HG02642 (cell line): ENCODE measurements at regions not wholly inside any gene's neighbourhood (a gene's known extent, or its start where the extent isn't known, plus 50 kb on each side); places are given as distances from the start of the nearest gene placed in this dataset.
"Not testable (repeated sequence)": the region's sequence is repeated elsewhere in the genome, so short reads cannot be mapped to it uniquely, and the experiment has no call there.

Experiments used
- ATAC-seq: cut with Tn5 transposase; IDR thresholded peaks from one replicate; pipeline ENCODE4 v1.9.1; 2021; ENCODE audit warnings: mild to moderate bottlenecking; ENCODE audit not compliant: unreplicated experiment, poor library complexity

DNA sequence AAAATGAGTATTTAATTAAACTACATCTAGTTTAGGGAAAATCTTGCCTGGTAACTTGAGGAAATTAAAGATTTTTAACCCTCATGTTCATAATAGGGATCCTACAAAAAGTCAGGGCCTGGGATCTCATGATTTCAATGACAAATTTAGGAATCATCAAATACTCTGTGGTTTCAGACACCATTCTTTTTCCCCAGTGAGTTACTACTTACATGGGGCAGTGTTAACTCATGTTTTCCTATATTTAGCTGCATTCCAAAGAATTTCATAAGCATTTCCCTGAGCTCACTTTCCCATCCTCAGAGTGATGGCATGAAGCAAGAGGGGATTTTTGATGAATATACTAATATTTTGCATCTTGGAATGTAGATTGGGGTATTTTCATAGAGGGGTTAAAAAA lies 321.7 kb downstream of the CENPW start:
- no peak for ATAC-seq

GRCh38 chr6:126662966-126663365 lies 323.1 kb downstream of the CENPW start:
- ATAC-seq, result no peak

DNA sequence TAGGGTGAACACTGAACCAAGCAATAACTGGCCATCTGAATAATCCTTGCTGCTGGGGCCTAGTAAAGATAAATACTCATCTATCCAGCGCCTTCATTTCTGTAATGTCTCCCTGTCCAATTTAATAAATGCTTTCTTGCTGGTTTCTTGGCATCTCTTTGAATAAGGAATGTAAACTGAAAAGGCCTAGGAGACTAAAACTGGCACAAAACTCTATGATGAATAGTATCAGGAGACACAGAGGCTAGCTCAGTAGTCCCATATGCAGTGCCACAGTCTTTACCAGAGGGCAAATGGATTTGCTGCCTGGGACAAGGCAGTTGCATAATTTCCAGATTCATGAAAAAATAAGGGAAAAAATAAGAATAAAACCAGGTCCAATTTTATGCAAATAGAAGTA lies 324.4 kb downstream of the CENPW start:
- ATAC-seq, result no peak

GRCh38 chr6:126665551-126665950 lies 325.6 kb downstream of the CENPW start:
- ATAC-seq, result no peak

GRCh38 chr6:126667071-126667470 lies 327.2 kb downstream of the CENPW start:
- no peak for ATAC-seq

- ATAC-seq, result no peak
Measured at GRCh38 chr6:126667728-126668127, 327.8 kb downstream of the CENPW start.

DNA sequence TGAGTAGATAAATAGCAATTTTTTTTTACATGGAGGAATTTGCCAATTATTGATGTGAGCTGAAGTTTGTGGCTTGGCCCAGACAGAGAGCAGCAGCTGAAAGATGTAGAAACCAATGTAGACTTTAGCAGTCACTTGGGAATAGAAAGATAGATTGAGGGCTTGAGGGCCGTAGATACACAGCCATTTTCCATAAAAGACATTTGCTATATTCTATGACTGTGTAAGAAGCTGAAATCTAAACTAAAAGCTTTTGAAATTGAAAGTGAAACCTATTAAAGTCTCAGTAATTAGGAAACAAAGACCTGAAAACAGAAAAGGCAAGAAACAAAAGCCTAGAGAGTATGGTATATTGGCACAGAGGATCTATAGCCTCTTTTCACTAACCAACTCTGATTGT lies 332.7 kb downstream of the CENPW start:
- peak; percentile 86 for ATAC-seq

GRCh38 chr6:126673749-126674148 lies 333.8 kb downstream of the CENPW start:
- not testable (repeated sequence) for ATAC-seq

- no peak for ATAC-seq
Measured at GRCh38 chr6:126682440-126682839, 342.5 kb downstream of the CENPW start.

- no peak for ATAC-seq
Measured at GRCh38 chr6:126685182-126685581, 345.3 kb downstream of the CENPW start.

- ATAC-seq, result no peak
Measured at GRCh38 chr6:126696921-126697693, 357.2 kb downstream of the CENPW start.

GRCh38 chr6:126698732-126699240 lies 358.9 kb downstream of the CENPW start:
- no peak for ATAC-seq

DNA sequence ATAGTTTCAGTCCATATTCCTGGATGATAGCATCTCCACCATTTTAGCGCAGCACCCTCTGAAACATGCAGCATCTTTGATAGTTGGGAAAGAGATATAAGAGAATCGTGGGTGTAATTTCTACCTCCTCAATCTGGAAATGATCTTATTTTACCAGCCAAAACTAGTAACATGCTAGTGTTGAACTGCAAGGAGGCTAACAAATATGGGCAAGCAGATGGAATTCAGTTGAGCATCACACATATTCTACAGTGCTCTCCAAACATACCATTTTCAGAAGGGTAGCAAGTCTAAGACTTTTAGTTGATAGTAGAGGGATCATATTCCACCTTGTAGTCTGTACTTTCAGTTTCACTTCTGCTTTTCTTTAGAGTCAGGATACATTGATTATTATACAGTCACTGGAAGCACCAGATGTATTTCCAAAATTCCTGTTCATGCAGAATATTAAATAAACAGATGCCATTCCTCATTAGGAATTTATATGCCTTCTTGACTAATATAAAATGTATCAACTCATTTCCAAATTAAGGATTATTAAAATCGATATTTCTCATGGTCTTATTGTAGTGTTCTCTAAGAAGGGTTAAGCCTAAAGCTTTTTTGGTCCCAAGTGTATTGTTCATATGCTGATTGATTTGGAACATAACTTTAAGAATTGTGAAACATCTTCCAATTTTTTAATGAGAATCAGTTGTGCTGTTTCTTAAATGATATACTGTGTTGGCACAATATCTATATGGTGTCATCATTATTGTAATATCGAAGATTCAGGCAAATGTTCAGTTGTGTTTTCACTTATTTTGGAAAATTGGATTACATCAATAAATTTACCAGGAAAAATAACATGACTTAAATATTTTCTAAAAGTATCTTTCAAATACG lies 362.0 kb downstream of the CENPW start:
- ATAC-seq, result no peak

DNA sequence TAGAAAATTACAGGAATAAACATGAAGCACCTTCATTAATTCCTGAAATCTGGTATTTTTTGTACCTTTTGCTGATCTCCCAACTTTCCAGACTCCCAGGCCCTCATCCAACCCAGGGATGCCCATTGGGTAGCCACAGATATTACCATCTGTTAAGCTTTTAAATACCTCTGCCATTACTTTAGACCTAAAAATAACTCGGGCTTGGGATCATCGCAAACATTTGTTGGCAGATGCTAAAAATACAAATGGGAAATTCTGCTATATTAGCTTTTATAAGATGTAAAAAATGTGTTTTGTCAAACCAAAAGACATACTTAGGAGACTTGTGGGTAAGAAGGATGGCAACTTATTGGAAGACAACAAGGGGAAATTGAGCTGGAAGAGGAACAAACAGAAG lies 376.1 kb downstream of the CENPW start:
- no peak for ATAC-seq

- ATAC-seq, result no peak
Measured at GRCh38 chr6:126716826-126717509, 377.1 kb downstream of the CENPW start.

DNA sequence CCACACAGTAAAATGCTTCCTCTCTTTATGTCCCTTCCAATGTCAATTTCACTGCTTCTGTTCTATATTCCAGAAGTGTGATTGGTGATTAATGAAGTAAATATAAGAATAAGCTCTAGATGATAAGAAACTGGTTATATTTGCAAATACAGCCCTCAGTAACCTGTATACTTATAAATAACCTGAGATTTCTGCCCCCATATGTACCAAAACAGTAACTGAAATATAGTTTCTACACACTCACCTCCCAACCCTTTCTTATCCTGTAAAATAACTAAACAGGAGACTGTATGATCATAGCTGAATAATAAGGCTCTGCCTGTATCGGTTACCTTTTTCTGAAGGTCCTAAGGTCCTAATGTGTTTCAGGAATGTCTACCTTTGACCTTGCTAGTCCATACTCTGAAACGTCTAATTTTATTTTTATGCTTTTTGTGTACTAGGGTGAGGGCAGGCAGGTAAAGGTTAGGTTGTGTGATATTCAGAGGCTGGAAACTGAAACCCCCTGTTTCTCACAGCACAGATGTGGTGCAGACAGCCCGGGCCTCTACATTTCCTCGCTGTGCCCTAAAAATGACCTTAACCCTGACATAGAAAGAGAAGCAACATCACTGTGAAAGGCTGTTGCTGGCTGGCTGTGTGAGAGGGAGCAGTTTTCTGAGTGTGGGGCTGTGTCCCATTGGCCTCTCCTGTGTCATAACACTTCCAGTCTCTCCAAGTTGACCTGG lies 378.8 kb downstream of the CENPW start:
- peak; percentile 84 for ATAC-seq

DNA sequence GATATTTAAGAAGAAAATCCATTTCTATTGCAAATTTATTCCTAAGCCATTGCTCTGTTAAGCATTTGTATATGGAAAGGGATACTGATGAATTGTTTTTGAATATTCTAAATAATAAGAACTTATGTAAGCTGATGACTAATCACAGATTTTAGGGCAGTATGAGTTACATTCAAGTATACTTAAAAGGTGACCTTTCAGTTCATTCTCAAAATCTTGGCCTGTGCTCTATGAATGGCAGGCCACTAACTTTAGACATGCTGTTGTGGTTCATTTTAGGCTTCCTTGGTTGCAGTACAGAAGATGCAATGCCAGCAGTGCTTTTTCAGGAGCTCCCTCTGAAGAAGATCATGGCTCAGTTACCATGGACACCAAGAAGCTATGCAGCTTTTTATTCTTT lies 380.4 kb downstream of the CENPW start:
- ATAC-seq, result no peak

DNA sequence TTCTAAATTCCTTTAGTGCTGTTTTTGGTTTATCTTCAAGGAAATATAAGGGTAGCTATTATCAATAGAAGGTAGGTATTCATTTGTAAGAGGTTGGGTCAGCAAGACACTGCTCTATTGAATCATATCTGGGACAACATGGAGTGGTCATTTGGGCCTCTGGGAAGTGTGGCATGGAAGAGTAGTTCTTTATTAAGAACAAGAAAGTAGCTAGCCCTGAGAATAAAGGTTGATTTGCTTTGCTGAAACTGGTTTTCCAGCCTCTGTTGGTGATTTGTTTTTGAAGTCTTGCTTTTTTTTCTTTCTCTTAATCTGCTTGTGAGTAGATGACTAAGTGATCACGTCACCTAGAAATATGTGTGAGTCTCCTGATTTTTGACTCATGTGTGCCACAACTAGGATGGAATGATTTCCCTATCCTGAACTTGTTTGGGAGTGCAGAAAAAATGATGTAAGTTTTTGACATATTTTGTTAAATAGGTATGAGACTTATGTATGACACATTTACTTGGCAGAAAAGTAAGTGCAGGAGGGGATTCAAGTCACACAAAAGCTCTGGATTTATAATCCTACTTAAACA lies 381.8 kb downstream of the CENPW start:
- ATAC-seq, result no peak

DNA sequence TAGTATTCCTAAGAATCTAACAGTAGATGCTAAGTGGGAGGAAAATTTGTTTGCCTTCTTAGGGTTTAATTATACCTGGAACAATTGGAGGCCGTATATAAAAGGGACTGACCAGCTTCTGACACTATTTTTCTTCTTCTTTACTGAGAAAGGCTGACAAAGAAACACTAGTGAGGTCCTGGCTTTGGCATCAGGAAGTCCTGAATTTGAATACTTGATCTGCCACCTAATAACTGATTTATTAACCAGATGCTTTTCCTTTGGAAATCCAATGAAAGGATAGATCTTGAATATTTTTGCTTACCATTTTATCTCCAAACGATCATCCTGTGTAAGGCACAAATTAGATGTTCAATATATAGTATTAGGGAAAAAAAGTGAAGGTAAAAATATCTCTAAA lies 382.5 kb downstream of the CENPW start:
- ATAC-seq, result no peak
